ENCODE measurements at regions not wholly inside any gene's neighbourhood (a gene's known extent, or its start where the extent isn't known, plus 50 kb on each side); places are given as distances from the start of the nearest gene placed in this dataset.

DNA sequence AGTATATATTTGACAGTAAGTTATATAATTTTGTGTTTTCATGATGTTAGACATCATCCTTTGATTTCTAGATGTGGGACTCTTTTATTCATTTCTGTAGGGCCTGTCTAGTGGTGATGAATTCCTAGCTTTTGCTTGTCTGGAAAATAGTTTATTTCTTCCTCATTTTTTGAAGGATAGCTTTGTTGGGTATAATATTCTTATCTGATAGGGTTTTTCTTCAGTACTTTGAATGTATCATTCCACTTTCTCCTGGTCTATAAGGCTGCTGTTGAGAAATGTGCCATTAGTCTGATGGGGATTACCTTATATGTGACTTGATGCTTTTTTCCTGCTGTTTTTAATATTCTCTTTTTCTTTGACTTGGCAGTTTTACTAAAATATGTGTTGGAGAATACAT is 1104.5 kb downstream of the FAT4 start:
- TF ChIP-seq, protein P1, sequence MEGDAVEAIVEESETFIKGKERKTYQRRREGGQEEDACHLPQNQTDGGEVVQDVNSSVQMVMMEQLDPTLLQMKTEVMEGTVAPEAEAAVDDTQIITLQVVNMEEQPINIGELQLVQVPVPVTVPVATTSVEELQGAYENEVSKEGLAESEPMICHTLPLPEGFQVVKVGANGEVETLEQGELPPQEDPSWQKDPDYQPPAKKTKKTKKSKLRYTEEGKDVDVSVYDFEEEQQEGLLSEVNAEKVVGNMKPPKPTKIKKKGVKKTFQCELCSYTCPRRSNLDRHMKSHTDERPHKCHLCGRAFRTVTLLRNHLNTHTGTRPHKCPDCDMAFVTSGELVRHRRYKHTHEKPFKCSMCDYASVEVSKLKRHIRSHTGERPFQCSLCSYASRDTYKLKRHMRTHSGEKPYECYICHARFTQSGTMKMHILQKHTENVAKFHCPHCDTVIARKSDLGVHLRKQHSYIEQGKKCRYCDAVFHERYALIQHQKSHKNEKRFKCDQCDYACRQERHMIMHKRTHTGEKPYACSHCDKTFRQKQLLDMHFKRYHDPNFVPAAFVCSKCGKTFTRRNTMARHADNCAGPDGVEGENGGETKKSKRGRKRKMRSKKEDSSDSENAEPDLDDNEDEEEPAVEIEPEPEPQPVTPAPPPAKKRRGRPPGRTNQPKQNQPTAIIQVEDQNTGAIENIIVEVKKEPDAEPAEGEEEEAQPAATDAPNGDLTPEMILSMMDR (IDR thresholded peaks at IDR 0.05 in 8 of 11, conservative IDR thresholded peaks at IDR 0.05 in 3 of 11): no peak
- TF ChIP-seq POLR2A (IDR thresholded peaks at IDR 0.05) (no peak), POLR2AphosphoS5 (IDR thresholded peaks at IDR 0.05) (no peak)

Data from spleen (tissue), 7 donors.